HG03064 (cell line): ENCODE measurements at regions not wholly inside any gene's neighbourhood (a gene's known extent, or its start where the extent isn't known, plus 50 kb on each side); places are given as distances from the start of the nearest gene placed in this dataset.

Experiments used
- ATAC-seq: cut with Tn5 transposase; IDR thresholded peaks from one replicate; pipeline ENCODE4 v1.9.1; 2021; ENCODE audit warnings: low read depth; ENCODE audit not compliant: unreplicated experiment

GRCh38 chr6:104579310-104579863 lies 280.3 kb downstream of the HACE1 start:
- ATAC-seq, result no peak

- no peak for ATAC-seq
These were observed 284.2 kb downstream of the HACE1 start for GRCh38 chr6:104575536-104575935.

- ATAC-seq, result no peak
These were observed 285.5 kb downstream of the HACE1 start for GRCh38 chr6:104574135-104574750.

- ATAC-seq, result no peak
These were observed 286.4 kb downstream of the HACE1 start for GRCh38 chr6:104573350-104573749.

- ATAC-seq, result no peak
These were observed 286.8 kb downstream of the HACE1 start for GRCh38 chr6:104572901-104573300.

GRCh38 chr6:104566411-104566810 lies 293.3 kb downstream of the HACE1 start:
- no peak for ATAC-seq

GRCh38 chr6:104563306-104563705 lies 296.4 kb downstream of the HACE1 start:
- no peak for ATAC-seq

- no peak for ATAC-seq
These were observed 300.1 kb downstream of the HACE1 start for GRCh38 chr6:104559435-104560202.

GRCh38 chr6:104558746-104559145 lies 301.0 kb downstream of the HACE1 start:
- ATAC-seq, result no peak

GRCh38 chr6:104548297-104548696 lies 311.4 kb downstream of the HACE1 start:
- no peak for ATAC-seq

GRCh38 chr6:104541411-104541810 lies 318.3 kb downstream of the HACE1 start:
- ATAC-seq, result no peak

- ATAC-seq, result no peak
These were observed 319.0 kb downstream of the HACE1 start for GRCh38 chr6:104540743-104541142.

- ATAC-seq, result no peak
These were observed 320.5 kb downstream of the HACE1 start for GRCh38 chr6:104539173-104539572.

GRCh38 chr6:104537872-104538271 lies 321.8 kb downstream of the HACE1 start:
- no peak for ATAC-seq

GRCh38 chr6:104537180-104537579 lies 322.5 kb downstream of the HACE1 start:
- ATAC-seq, result no peak

GRCh38 chr6:104532462-104532861 lies 327.3 kb downstream of the HACE1 start:
- no peak for ATAC-seq

- ATAC-seq, result no peak
These were observed 328.1 kb downstream of the HACE1 start for GRCh38 chr6:104531646-104532045.

- no peak for ATAC-seq
These were observed 331.8 kb downstream of the HACE1 start for GRCh38 chr6:104527761-104528415.

- no peak for ATAC-seq
These were observed 332.4 kb downstream of the HACE1 start for GRCh38 chr6:104527311-104527710.

GRCh38 chr6:104526376-104526775 lies 333.3 kb downstream of the HACE1 start:
- no peak for ATAC-seq

- peak; percentile 99 for ATAC-seq
These were observed 333.9 kb downstream of the HACE1 start for GRCh38 chr6:104525677-104526322.
